HEK293T (cell line): ENCODE measurements at regions not wholly inside any gene's neighbourhood (a gene's known extent, or its start where the extent isn't known, plus 50 kb on each side); places are given as distances from the start of the nearest gene placed in this dataset.

Experiments
- CTCF ChIA-PET: fragments of 350-600 bp; formaldehyde crosslinking; extraction: SDS; loops from one replicate; lab custom pipeline; 2021; ENCODE audit warnings: antibody characterized with exemption, inconsistent platforms; lab: Yijun Ruan, JAX
- POLR2A ChIA-PET: fragments of 350-600 bp; formaldehyde crosslinking; extraction: SDS; loops from one replicate; lab custom pipeline; 2020; ENCODE audit warnings: antibody characterized with exemption, inconsistent platforms; lab: Yijun Ruan, JAX
- DNase-seq: peaks from one replicate; pipeline ENCODE4 v3.0.0; 2012; ENCODE audit warnings: mixed read lengths; ENCODE audit errors: extremely low spot score
- ARNT ChIP-seq: fragments of 450-650 bp; IDR thresholded peaks from 2 replicates; pipeline ENCODE4 v1.6.1; 2017; ENCODE audit warnings: mild to moderate bottlenecking
- BHLHE40 ChIP-seq: fragments of 450-650 bp; IDR thresholded peaks from 2 replicates; pipeline ENCODE4 v1.6.1; 2016; ENCODE audit warnings: mild to moderate bottlenecking, moderate library complexity, borderline replicate concordance
- CTBP1 ChIP-seq: fragments of 450-650 bp; IDR thresholded peaks from 2 replicates; pipeline ENCODE4 v1.6.1; 2016; ENCODE audit warnings: borderline replicate concordance
- ELF4 ChIP-seq: fragments of 450-650 bp; IDR thresholded peaks from 2 replicates; pipeline ENCODE4 v1.6.1; 2017; ENCODE audit warnings: antibody characterized with exemption
- FOXA1 ChIP-seq: fragments of 450-650 bp; IDR thresholded peaks from 2 replicates; pipeline ENCODE4 v1.6.1; 2016; ENCODE audit warnings: mild to moderate bottlenecking
- FOXK2 ChIP-seq: fragments of 450-650 bp; IDR thresholded peaks from 2 replicates; pipeline ENCODE4 v1.6.1; 2016; ENCODE audit warnings: mild to moderate bottlenecking
- FOXM1 ChIP-seq: fragments of 450-650 bp; IDR thresholded peaks from 2 replicates; pipeline ENCODE4 v1.6.1; 2017; ENCODE audit warnings: mild to moderate bottlenecking, borderline replicate concordance
- HDGF ChIP-seq: fragments of 450-650 bp; IDR thresholded peaks from 2 replicates; pipeline ENCODE4 v1.6.1; 2017; ENCODE audit warnings: antibody characterized with exemption, borderline replicate concordance
- L3MBTL2 ChIP-seq: fragments of 450-650 bp; conservative IDR thresholded peaks from 2 replicates; pipeline ENCODE4 v1.6.1; 2016; ENCODE audit warnings: mild to moderate bottlenecking
- LEF1 ChIP-seq: fragments of 450-650 bp; IDR thresholded peaks from 2 replicates; pipeline ENCODE4 v1.6.1; 2017; ENCODE audit warnings: mild to moderate bottlenecking, borderline replicate concordance
- NFRKB ChIP-seq: fragments of 450-650 bp; IDR thresholded peaks from 2 replicates; pipeline ENCODE4 v1.6.1; 2016; ENCODE audit warnings: mild to moderate bottlenecking, moderate library complexity
- SP1 ChIP-seq: fragments of 450-650 bp; IDR thresholded peaks from 2 replicates; pipeline ENCODE4 v1.6.1; 2017
- SUZ12 ChIP-seq: fragments of 450-650 bp; IDR thresholded peaks from 2 replicates; pipeline ENCODE4 v1.6.1; 2016; ENCODE audit warnings: mild to moderate bottlenecking
- TARDBP ChIP-seq: fragments of 450-650 bp; IDR thresholded peaks from 2 replicates; pipeline ENCODE4 v1.6.1; 2016
- ZNF384 ChIP-seq: fragments of 450-650 bp; IDR thresholded peaks from 2 replicates; pipeline ENCODE4 v1.6.1; 2016
- TF ChIP-seq, protein P1 (sequence below): fragments of 450-650 bp; IDR thresholded peaks from 2 replicates; pipeline ENCODE4 v1.6.1; 2016

DNA sequence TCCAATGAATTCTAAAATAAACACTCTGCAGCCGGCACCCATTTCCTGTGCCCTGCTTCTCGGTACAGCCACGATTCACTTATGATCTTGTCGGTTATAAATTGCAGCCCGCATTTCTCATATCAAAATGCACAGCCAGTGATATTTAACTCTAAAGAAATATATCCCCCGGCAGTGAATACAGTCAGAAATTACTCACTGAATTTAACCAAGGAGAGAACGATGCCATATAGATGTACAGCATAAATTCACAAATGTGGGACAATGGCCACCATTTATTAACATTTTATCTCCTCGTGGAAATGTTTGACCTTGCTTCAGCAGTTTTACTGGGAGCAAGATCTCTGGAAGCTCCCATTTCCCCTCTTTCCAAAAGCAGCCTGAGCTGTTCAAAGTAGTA, 1517.8 kb downstream of the BRD1 start:
- CTCF ChIA-PET = no interaction called here
- no peak for DNase-seq
- POLR2A ChIA-PET = no interaction called here
- TF ChIP-seq FOXM1 (no peak), ZNF384 (no peak), CTBP1 (no peak), L3MBTL2 (no peak), SP1 (no peak), BHLHE40 (no peak), NFRKB (no peak), HDGF (no peak), ELF4 (no peak), ARNT (no peak), FOXK2 (no peak), FOXA1 (no peak), SUZ12 (no peak), TARDBP (no peak)
- TF ChIP-seq, protein P1, sequence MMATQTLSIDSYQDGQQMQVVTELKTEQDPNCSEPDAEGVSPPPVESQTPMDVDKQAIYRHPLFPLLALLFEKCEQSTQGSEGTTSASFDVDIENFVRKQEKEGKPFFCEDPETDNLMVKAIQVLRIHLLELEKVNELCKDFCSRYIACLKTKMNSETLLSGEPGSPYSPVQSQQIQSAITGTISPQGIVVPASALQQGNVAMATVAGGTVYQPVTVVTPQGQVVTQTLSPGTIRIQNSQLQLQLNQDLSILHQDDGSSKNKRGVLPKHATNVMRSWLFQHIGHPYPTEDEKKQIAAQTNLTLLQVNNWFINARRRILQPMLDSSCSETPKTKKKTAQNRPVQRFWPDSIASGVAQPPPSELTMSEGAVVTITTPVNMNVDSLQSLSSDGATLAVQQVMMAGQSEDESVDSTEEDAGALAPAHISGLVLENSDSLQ = no peak

DNA sequence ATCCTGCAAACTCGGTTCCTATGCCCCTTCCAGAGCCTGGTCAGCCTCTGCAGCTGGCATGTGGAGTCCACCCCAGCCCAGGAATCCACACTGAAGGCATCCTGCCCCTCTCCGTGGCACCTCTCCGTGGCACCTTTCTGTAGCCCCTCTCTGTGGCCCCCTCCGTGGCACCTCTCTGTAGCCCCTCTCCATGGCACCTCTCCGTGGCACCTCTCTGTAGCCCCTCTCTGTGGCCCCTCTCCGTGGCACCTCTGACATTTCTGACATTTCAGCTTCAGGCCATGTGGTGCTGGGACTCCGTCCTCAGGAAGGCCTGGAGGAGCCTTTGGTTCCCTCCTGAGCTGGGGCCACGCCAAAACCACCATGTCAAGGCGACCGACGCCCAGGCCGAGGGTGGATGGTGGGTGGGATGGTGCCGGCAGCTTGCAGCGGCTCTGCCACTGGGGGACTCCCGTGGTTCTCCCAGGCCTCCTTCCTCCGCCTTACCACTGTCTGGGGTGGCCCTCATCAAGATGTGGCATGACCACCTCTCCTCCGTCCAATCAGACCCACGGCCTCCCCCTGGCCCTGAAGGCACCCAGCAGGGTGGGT, 1518.5 kb downstream of the BRD1 start:
- no peak for DNase-seq
- ChIA-PET CTCF (no interaction called here), POLR2A (no interaction called here)
- no peak for TF ChIP-seq ARNT
- no peak for TF ChIP-seq NFRKB
- TF ChIP-seq BHLHE40 = no peak
- no peak for TF ChIP-seq FOXA1
- TF ChIP-seq ELF4 = no peak
- no peak for TF ChIP-seq FOXM1
- no peak for TF ChIP-seq TARDBP
- TF ChIP-seq SP1 = no peak

DNA sequence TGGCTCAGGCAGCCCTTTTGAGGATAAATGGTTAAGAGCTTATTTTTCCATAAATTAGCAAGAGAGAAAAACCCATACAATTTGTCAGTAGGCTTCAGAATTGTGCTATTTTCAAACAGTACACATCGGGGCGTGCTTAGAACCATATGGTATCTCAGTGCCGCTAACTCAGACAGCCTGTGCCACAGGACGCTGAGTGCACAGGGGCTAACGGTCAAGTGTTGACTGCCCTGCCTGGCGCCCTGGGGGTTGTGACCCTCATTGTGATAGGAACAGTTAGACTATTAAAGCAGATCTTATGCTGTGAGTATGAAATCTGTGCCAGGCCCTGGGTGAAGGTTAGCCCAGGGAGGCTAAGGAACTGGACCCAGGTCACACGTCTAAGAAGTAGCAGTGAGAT, 1519.7 kb downstream of the BRD1 start:
- ChIA-PET POLR2A (no interaction called here), CTCF (no interaction called here)
- no peak for TF ChIP-seq ELF4
- TF ChIP-seq NFRKB = no peak
- TF ChIP-seq SUZ12 = no peak
- no peak for TF ChIP-seq ARNT
- TF ChIP-seq ZNF384 = no peak
- no peak for TF ChIP-seq FOXK2
- no peak for TF ChIP-seq SP1
- TF ChIP-seq LEF1 = no peak
- TF ChIP-seq HDGF = no peak
- TF ChIP-seq FOXA1 = no peak

DNA sequence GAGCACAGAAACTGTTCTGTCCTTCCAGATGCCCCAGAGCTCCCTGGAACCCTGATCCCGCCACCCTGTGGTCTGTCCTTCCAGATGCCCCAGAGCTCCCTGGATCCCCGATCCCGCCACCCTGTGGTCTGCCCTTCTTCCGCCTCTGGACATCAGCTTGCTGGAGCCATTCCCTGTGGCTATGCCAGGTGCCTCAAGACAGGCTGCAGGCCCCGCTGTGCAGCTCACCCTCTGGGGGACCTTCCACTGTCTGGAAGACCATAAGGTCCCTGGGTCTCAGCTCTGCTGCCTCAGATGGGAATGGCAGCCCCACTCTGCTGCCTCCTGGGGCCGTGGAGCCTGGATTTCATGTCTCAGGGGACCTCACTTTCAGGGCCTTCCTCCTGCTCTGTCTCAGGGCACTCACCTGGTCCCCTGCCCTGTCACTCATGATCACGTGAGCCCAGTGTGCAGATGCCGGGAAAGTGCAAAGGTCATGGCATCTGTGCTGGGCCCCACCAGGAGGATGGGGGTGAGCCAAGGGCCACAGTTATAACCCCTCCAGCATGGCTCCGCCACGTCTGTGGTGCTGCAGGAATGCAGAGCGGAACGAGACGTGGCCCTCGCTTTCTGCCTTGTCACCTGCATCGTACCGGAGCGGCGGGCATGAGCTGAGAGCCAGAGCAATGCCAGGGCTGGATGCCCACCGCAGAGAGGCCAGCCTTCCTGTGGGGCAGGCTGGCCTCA, 1520.7 kb downstream of the BRD1 start:
- TF ChIP-seq FOXK2 (no peak), ZNF384 (no peak), NFRKB (no peak), TARDBP (no peak), SP1 (no peak), ARNT (no peak), LEF1 (no peak), ELF4 (no peak), SUZ12 (no peak)
- TF ChIP-seq, protein P1 = no peak
- POLR2A ChIA-PET = no interaction called here
- CTCF ChIA-PET = no interaction called here
- no peak for DNase-seq

More for the DNA sequence above, 1519.7 kb downstream of the BRD1 start:
- no peak for DNase-seq

DNA sequence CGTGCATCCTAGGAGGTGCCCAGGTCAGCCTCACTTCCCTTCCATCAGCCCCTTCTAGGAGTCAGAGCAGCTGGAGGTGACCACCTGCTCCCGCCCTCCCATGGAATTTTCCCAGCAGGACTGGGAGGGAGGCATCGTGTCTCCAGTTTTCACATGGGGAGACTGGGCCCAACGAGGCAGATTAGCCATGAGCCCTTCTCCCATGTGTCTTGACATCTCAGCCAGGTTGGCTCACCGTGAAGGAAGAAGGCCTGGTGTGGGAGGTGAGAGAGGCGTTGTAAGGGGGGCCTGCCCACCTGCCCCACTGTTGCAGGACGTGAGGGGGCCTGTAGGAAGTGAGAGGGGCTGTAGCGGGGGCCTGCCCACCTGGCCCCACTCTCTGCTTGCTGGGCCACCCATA, 1521.4 kb downstream of the BRD1 start:
- TF ChIP-seq LEF1 (no peak), SP1 (no peak), SUZ12 (no peak), NFRKB (no peak), ZNF384 (no peak), ELF4 (no peak)
- POLR2A ChIA-PET = no interaction called here
- no peak for DNase-seq
- CTCF ChIA-PET = no interaction called here

DNA sequence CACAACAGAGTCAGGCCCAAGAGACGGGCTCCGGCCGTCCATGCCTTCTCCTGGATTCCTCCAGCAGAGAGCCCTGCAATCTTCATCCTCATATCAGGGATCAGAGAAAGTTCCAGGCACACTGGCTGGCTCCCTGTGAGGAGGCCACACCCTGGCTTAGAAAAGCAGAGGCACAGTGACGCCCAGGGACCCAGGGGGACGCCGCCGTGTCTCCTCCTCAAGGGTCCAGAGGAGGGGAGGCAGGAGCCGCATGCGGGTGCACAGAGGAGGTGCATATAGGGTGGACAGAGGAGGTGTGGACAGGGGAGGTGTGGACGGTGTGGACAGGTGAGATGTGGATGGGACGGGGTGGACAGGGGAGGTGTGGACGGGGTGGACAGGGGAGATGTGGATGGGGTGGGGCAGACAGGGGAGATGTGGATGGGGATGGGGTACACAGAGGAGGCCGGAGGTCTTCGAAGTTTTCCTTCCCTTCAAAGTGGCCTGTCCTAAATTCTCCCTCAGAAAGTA, 1521.9 kb downstream of the BRD1 start:
- TF ChIP-seq TARDBP = no peak
- no peak for TF ChIP-seq ELF4
- no peak for TF ChIP-seq FOXM1
- TF ChIP-seq ARNT = no peak
- no peak for TF ChIP-seq CTBP1
- TF ChIP-seq, protein P1 = no peak
- no peak for TF ChIP-seq FOXK2
- TF ChIP-seq SUZ12 = no peak
- no peak for TF ChIP-seq ZNF384
- TF ChIP-seq HDGF = no peak
- TF ChIP-seq SP1 = no peak
- no peak for TF ChIP-seq BHLHE40
- ChIA-PET POLR2A (no interaction called here), CTCF (no interaction called here)
- DNase-seq = no peak
